ENCODE measurements at regions not wholly inside any gene's neighbourhood (a gene's known extent, or its start where the extent isn't known, plus 50 kb on each side); places are given as distances from the start of the nearest gene placed in this dataset.

DNA sequence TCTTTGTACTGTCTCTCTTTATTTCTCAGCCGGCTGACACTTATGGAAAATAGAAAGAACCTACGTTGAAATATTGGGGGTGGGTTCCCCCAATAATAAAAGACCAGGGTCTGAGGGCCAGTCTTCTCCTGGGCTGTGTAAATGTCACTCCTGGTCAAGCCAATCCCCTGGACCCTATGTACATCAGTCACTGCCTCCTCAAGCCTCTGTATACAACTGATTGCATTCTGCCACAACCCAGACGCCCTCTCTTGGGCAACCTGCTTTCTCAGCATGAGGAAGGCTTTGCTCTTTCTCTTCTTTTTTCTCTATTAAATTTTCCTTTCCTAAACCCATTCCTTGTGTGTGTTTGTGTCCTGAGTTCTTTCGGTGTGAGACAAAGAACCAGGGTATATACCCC is 84.1 kb upstream of the SERBP1 start:
- DNase-seq (no peak), ATAC-seq (ENCODE audit: low read depth) (no peak)
- H3K27ac ChIP-seq (ENCODE audit: low read length in 2 of 2) = no peak overlapping the region
- no peak overlapping the region for H2AFZ ChIP-seq (ENCODE audit: insufficient read depth, low read depth, low read length, poor library complexity, severe bottlenecking)
- H3K27me3 ChIP-seq (replicated peaks in 1 of 4; ENCODE audit: control extremely low read depth in 1 of 4, control insufficient read depth in 3 of 4, insufficient read depth in 4 of 4, low read length in 3 of 4) = no peaks in the 10 kb centered on the region
- no peaks in the 10 kb centered on the region for H3K4me1 ChIP-seq (ENCODE audit: control insufficient read depth in 2 of 2, insufficient read depth in 2 of 2, low read length in 2 of 2)
- H3K9ac ChIP-seq (ENCODE audit: low read length) = no peak overlapping the region
- WGBS (ENCODE audit: insufficient coverage) = no CpG with 5 or more reads among the region's 4 CpGs
- CTCF ChIA-PET = no interaction called here
- H3K36me3 ChIP-seq (replicated peaks in 1 of 2; ENCODE audit: control extremely low read depth in 1 of 2, control insufficient read depth in 1 of 2, extremely low read depth in 1 of 2, insufficient read depth in 2 of 2, low read length in 1 of 2) = no peaks in the 10 kb centered on the region
- H4K20me1 ChIP-seq (ENCODE audit: control insufficient read depth, insufficient read depth, low read length, poor library complexity, severe bottlenecking) = no peaks in the 10 kb centered on the region
- TF ChIP-seq EZH2 (IDR thresholded peaks at IDR 0.05; ENCODE audit: borderline replicate concordance, insufficient read depth, low read depth, low read length, poor library complexity, severe bottlenecking) = no peak
- TF ChIP-seq, protein P1, sequence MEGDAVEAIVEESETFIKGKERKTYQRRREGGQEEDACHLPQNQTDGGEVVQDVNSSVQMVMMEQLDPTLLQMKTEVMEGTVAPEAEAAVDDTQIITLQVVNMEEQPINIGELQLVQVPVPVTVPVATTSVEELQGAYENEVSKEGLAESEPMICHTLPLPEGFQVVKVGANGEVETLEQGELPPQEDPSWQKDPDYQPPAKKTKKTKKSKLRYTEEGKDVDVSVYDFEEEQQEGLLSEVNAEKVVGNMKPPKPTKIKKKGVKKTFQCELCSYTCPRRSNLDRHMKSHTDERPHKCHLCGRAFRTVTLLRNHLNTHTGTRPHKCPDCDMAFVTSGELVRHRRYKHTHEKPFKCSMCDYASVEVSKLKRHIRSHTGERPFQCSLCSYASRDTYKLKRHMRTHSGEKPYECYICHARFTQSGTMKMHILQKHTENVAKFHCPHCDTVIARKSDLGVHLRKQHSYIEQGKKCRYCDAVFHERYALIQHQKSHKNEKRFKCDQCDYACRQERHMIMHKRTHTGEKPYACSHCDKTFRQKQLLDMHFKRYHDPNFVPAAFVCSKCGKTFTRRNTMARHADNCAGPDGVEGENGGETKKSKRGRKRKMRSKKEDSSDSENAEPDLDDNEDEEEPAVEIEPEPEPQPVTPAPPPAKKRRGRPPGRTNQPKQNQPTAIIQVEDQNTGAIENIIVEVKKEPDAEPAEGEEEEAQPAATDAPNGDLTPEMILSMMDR (IDR thresholded peaks at IDR 0.05) = no peak
- H3K27ac Mint-ChIP-seq = no peak overlapping the region
- H3K9me3 ChIP-seq (ENCODE audit: control extremely low read depth in 1 of 3, control insufficient read depth in 2 of 3, insufficient read depth in 1 of 3, low read length in 2 of 3) = peaks cover 0 to 12% (median 5%) of the 10 kb centered on the region in 3 donors
- H3K9me3 Mint-ChIP-seq (ENCODE audit: insufficient read depth) = no peaks in the 10 kb centered on the region
- intact Hi-C loops (cut with micrococcal nuclease) = no loop called here
- POLR2A ChIA-PET = no interaction called here
- H3K4me3 ChIP-seq (ENCODE audit: control extremely low read depth in 1 of 5, extremely low read depth in 1 of 5, insufficient read depth in 1 of 5, low read depth in 2 of 5, low read length in 4 of 5) = no peak overlapping the region
- no peaks in the 10 kb centered on the region for H3K4me1 Mint-ChIP-seq
- no peak overlapping the region for H3K4me3 Mint-ChIP-seq
- H3K4me2 ChIP-seq (replicated peaks; ENCODE audit: low read depth, low read length, poor library complexity, severe bottlenecking) = no peak overlapping the region
- peaks cover 3% of the 10 kb centered on the region for H3K27me3 Mint-ChIP-seq
- no peaks in the 10 kb centered on the region for H3K79me2 ChIP-seq (ENCODE audit: control insufficient read depth, insufficient read depth, low read length)

DNA sequence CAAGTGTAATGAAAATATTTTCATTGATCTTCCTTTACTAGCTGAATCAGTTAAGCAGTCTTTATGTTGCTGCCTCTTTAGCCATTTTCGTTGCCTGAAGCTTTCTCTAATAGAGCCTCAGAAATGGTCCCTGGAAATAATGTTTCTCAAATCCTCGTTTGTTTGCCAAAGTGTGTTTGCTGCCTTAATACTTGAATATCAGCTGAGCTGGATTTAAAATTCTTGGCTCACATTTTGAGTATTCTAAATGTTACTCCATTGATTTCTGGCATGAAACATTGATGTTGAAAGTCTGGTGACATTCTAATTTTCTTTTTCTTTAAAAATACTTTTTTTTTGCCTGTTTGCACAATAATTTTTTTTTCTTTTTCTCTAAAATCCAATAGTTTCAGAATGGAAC is 84.6 kb upstream of the SERBP1 start:
- no peak overlapping the region for H3K4me3 ChIP-seq (ENCODE audit: control extremely low read depth in 1 of 5, extremely low read depth in 1 of 5, insufficient read depth in 1 of 5, low read depth in 2 of 5, low read length in 4 of 5)
- H3K27me3 ChIP-seq (replicated peaks in 1 of 4; ENCODE audit: control extremely low read depth in 1 of 4, control insufficient read depth in 3 of 4, insufficient read depth in 4 of 4, low read length in 3 of 4) = no peaks in the 10 kb centered on the region
- Mint-ChIP-seq H3K4me3 (no peak overlapping the region), H3K27me3 (peaks cover 3% of the 10 kb centered on the region), H3K27ac (no peak overlapping the region), H3K4me1 (no peaks in the 10 kb centered on the region), H3K9me3 (ENCODE audit: insufficient read depth) (no peaks in the 10 kb centered on the region)
- 80% methylated on average over 2 of the region's 2 CpGs for WGBS (ENCODE audit: insufficient coverage)
- no peak overlapping the region for H3K27ac ChIP-seq (ENCODE audit: low read length in 2 of 2)
- no peaks in the 10 kb centered on the region for H3K36me3 ChIP-seq (replicated peaks in 1 of 2; ENCODE audit: control extremely low read depth in 1 of 2, control insufficient read depth in 1 of 2, extremely low read depth in 1 of 2, insufficient read depth in 2 of 2, low read length in 1 of 2)
- POLR2A ChIA-PET = no interaction called here
- CTCF ChIA-PET = no interaction called here
- H3K79me2 ChIP-seq (ENCODE audit: control insufficient read depth, insufficient read depth, low read length) = no peaks in the 10 kb centered on the region
- DNase-seq (no peak), ATAC-seq (ENCODE audit: low read depth) (no peak)
- TF ChIP-seq EZH2 (IDR thresholded peaks at IDR 0.05; ENCODE audit: borderline replicate concordance, insufficient read depth, low read depth, low read length, poor library complexity, severe bottlenecking) = no peak
- TF ChIP-seq, protein P1 (IDR thresholded peaks at IDR 0.05) = no peak
- peaks cover 0 to 12% (median 5%) of the 10 kb centered on the region in 3 donors for H3K9me3 ChIP-seq (ENCODE audit: control extremely low read depth in 1 of 3, control insufficient read depth in 2 of 3, insufficient read depth in 1 of 3, low read length in 2 of 3)
- no peak overlapping the region for H3K9ac ChIP-seq (ENCODE audit: low read length)
- H3K4me1 ChIP-seq (ENCODE audit: control insufficient read depth in 2 of 2, insufficient read depth in 2 of 2, low read length in 2 of 2) = no peaks in the 10 kb centered on the region
- no peaks in the 10 kb centered on the region for H4K20me1 ChIP-seq (ENCODE audit: control insufficient read depth, insufficient read depth, low read length, poor library complexity, severe bottlenecking)
- intact Hi-C loops (cut with micrococcal nuclease) = no loop called here
- H2AFZ ChIP-seq (ENCODE audit: insufficient read depth, low read depth, low read length, poor library complexity, severe bottlenecking) = no peak overlapping the region
- H3K4me2 ChIP-seq (replicated peaks; ENCODE audit: low read depth, low read length, poor library complexity, severe bottlenecking) = no peak overlapping the region
